ENCODE measurements at regions not wholly inside any gene's neighbourhood (a gene's known extent, or its start where the extent isn't known, plus 50 kb on each side); places are given as distances from the start of the nearest gene placed in this dataset.
A peak's percentile ranks its signal among the peaks of the same experiment; 100 is the strongest.

GRCh38 chr9:89961616-89962341, 357.0 kb downstream of the GADD45G start:
- no peaks in the 10 kb centered on the region for H3K36me3 ChIP-seq
- H3K4me3 ChIP-seq: no peak overlapping the region
- in situ Hi-C loops (cut with MboI; ENCODE audit: low pct_ligation_motif_present in 1 of 4, low pct_unique_long_range_greater_than_20kb in 1 of 4, low sequenced_read_pairs in 3 of 4): no loop called here
- no peaks in the 10 kb centered on the region for H3K9me3 ChIP-seq
- peaks cover 0 to 21% (median 4%) of the 10 kb centered on the region in 4 donors for H3K4me1 ChIP-seq
- peak overlapping the region; percentile 0 to 33 (median 10) for H3K27ac ChIP-seq
- no peak for DNase-seq
- no peak for TF ChIP-seq EP300 (IDR thresholded peaks at IDR 0.05; ENCODE audit: low read depth)
- TF ChIP-seq CTCF (IDR thresholded peaks at IDR 0.05): no peak
- no peak for TF ChIP-seq POLR2AphosphoS5 (IDR thresholded peaks at IDR 0.05)
- TF ChIP-seq POLR2A (IDR thresholded peaks at IDR 0.05): no peak
- 59% methylated on average over 9 of the region's 9 CpGs; no CpG with 5 or more reads in 1 of the 2 donors for WGBS, 2 donors (ENCODE audit: low coverage in 1 of 2)
- no peaks in the 10 kb centered on the region for H3K27me3 ChIP-seq
- intact Hi-C loops (cut with DNase I; ENCODE audit: low total_unique reads): no loop called here

- intact Hi-C loops (cut with DNase I; ENCODE audit: low total_unique reads) (no loop called here), in situ Hi-C loops (cut with MboI; ENCODE audit: low pct_ligation_motif_present in 1 of 4, low pct_unique_long_range_greater_than_20kb in 1 of 4, low sequenced_read_pairs in 3 of 4) (no loop called here)
- no peak for DNase-seq
- no peaks in the 10 kb centered on the region for H3K9me3 ChIP-seq
- TF ChIP-seq POLR2AphosphoS5 (IDR thresholded peaks at IDR 0.05) (no peak), EP300 (IDR thresholded peaks at IDR 0.05; ENCODE audit: low read depth) (no peak), POLR2A (IDR thresholded peaks at IDR 0.05) (no peak), CTCF (IDR thresholded peaks at IDR 0.05) (no peak)
- no peak overlapping the region for H3K4me3 ChIP-seq
- H3K4me1 ChIP-seq: peaks cover 1 to 23% (median 4%) of the 10 kb centered on the region in 4 donors
- H3K27me3 ChIP-seq: no peaks in the 10 kb centered on the region
- H3K36me3 ChIP-seq: no peaks in the 10 kb centered on the region
- 64% methylated on average over 3 of the region's 3 CpGs; no CpG with 5 or more reads in 1 of the 2 donors for WGBS, 2 donors (ENCODE audit: low coverage in 1 of 2)
- H3K27ac ChIP-seq: no peak overlapping the region
Measured at GRCh38 chr9:89963280-89963679, 358.5 kb downstream of the GADD45G start.

DNA sequence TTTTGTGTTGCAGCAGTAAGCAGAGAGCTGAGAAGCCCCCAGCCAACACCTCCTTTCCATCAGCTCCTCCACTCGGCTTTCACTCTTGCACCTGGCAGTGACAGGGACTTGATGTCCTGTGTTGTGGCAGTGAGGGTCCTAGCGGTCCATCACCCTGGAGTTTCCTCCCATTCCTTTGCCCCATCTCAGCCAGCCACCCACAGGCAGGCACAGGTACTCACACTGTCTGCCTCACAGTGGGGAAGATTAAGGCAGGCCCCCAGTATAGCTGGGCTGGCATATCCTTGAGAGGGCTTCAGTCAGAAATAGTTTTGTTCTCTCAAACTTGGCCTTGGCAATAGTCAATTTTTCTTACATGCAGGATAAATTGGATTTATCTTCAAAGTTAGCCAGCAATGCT, 362.7 kb downstream of the GADD45G start:
- Histone ChIP-seq H3K27ac (no peak overlapping the region), H3K4me1 (peaks cover 0 to 32% (median 20%) of the 10 kb centered on the region in 4 donors), H3K4me3 (no peak overlapping the region), H3K36me3 (no peaks in the 10 kb centered on the region), H3K9me3 (no peaks in the 10 kb centered on the region), H3K27me3 (no peaks in the 10 kb centered on the region)
- intact Hi-C loops (cut with DNase I; ENCODE audit: low total_unique reads): no loop called here
- TF ChIP-seq CTCF (IDR thresholded peaks at IDR 0.05): peak in 1 of 5 experiments; percentile 13
- no peak for TF ChIP-seq POLR2A (IDR thresholded peaks at IDR 0.05)
- TF ChIP-seq POLR2AphosphoS5 (IDR thresholded peaks at IDR 0.05): no peak
- TF ChIP-seq EP300 (IDR thresholded peaks at IDR 0.05; ENCODE audit: low read depth): no peak
- in situ Hi-C loops (cut with MboI; ENCODE audit: low pct_ligation_motif_present in 1 of 4, low pct_unique_long_range_greater_than_20kb in 1 of 4, low sequenced_read_pairs in 3 of 4): no loop called here
- 65% methylated on average over 2 of the region's 2 CpGs; no CpG with 5 or more reads in 1 of the 2 donors for WGBS, 2 donors (ENCODE audit: low coverage in 1 of 2)
- DNase-seq: no peak

DNA sequence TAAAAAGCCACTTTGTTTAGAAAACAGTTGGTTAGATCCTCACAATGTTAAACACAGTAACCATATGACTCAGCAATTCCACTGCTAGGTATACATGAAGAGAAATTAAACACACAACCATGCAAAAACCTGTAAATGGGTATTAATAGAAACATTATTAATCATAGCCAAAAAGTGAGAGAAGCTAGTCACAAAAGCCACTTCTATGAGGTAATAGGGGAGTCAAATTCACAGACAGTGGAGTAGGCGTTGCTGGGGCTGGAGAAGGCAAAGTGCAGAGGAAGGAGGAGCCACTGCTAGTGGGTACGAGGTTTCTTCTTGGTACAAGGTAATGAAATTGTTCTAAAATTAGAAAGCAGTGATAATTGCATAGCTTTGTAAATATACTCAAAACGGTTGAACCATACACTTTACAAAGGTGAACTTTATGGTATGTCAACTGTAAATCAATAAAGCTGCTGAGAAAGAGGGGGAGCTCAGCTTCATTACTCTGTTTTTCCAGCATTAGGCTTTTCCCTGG, 364.4 kb downstream of the GADD45G start:
- Histone ChIP-seq H3K4me1 (peaks cover 0 to 28% (median 20%) of the 10 kb centered on the region in 4 donors), H3K9me3 (no peaks in the 10 kb centered on the region), H3K36me3 (no peaks in the 10 kb centered on the region), H3K27ac (peak overlapping the region; percentile 70 to 86 (median 81)), H3K27me3 (no peaks in the 10 kb centered on the region), H3K4me3 (peak overlapping the region in 1 of 4 donors; percentile 5)
- no peak for TF ChIP-seq POLR2AphosphoS5 (IDR thresholded peaks at IDR 0.05)
- no peak for TF ChIP-seq POLR2A (IDR thresholded peaks at IDR 0.05)
- no peak for TF ChIP-seq CTCF (IDR thresholded peaks at IDR 0.05)
- peak; percentile 7 for TF ChIP-seq EP300 (IDR thresholded peaks at IDR 0.05; ENCODE audit: low read depth)
- in situ Hi-C loops (cut with MboI; ENCODE audit: low pct_ligation_motif_present in 1 of 4, low pct_unique_long_range_greater_than_20kb in 1 of 4, low sequenced_read_pairs in 3 of 4) (no loop called here), intact Hi-C loops (cut with DNase I; ENCODE audit: low total_unique reads) (no loop called here)
- peak; percentile 47 for DNase-seq
- 16 to 22% methylated on average over 3 of the region's 3 CpGs for WGBS, 2 donors (ENCODE audit: low coverage in 1 of 2)
